ENCODE measurements at regions not wholly inside any gene's neighbourhood (a gene's known extent, or its start where the extent isn't known, plus 50 kb on each side); places are given as distances from the start of the nearest gene placed in this dataset.

GRCh38 chr1:47564570-47564969 is 126.7 kb downstream of the FOXD2 start:
- TF ChIP-seq POLR2A (IDR thresholded peaks at IDR 0.05; ENCODE audit: low read depth, low read length) (no peak), POLR2AphosphoS5 (IDR thresholded peaks at IDR 0.05; ENCODE audit: low read depth, low read length) (no peak)
